Neural progenitor cell (in vitro differentiated cells): ENCODE measurements at regions not wholly inside any gene's neighbourhood (a gene's known extent, or its start where the extent isn't known, plus 50 kb on each side); places are given as distances from the start of the nearest gene placed in this dataset.

ENCODE experiments used
- DNase-seq: peaks from one replicate; pipeline ENCODE4 v3.0.0-alpha.2; 2016; ENCODE audit warnings: low spot score
- H2AFZ ChIP-seq: fragments of 200-600 bp; sonication (generic); replicated peaks from 2 replicates; pipeline ENCODE4 v1.6.1; 2016; ENCODE audit warnings: antibody characterized with exemption
- H3F3A ChIP-seq: fragments of 200-600 bp; sonication (generic); 2 replicates; pipeline ENCODE4 v1.6.1; 2016; ENCODE audit warnings: antibody characterized with exemption, low read depth
- H3K27ac ChIP-seq: fragments of 200-600 bp; sonication (generic); 2 replicates; pipeline ENCODE4 v1.5.1; 2016; ENCODE audit warnings: mild to moderate bottlenecking
- H3K27me3 ChIP-seq: fragments of 200-600 bp; sonication (generic); 2 replicates; pipeline ENCODE4 v1.6.1; 2016; ENCODE audit warnings: mild to moderate bottlenecking, moderate library complexity
- H3K36me3 ChIP-seq: fragments of 200-600 bp; sonication (generic); 2 replicates; pipeline ENCODE4 v1.5.1; 2016
- H3K4me1 ChIP-seq: fragments of 200-600 bp; sonication (generic); 2 replicates; pipeline ENCODE4 v1.6.1; 2016; ENCODE audit warnings: mixed run types
- H3K4me2 ChIP-seq: fragments of 200-600 bp; sonication (generic); 2 replicates; pipeline ENCODE4 v1.6.1; 2016
- H3K4me3 ChIP-seq: fragments of 200-600 bp; sonication (generic); 2 replicates; pipeline ENCODE4 v1.5.1; 2016
- H3K79me2 ChIP-seq: fragments of 200-600 bp; sonication (generic); 2 replicates; pipeline ENCODE4 v1.6.1; 2016; ENCODE audit warnings: low read depth
- H3K9ac ChIP-seq: fragments of 200-600 bp; sonication (generic); 2 replicates; pipeline ENCODE4 v1.6.1; 2016
- H3K9me3 ChIP-seq: fragments of 200-600 bp; sonication (generic); 2 replicates; pipeline ENCODE4 v1.5.1; 2016; ENCODE audit warnings: low read depth
- H4K20me1 ChIP-seq: fragments of 200-600 bp; sonication (generic); 2 replicates; pipeline ENCODE4 v1.6.1; 2016; ENCODE audit warnings: low read depth
- H3K27ac Mint-ChIP-seq: 3 replicates; pipeline ENCODE4 v1.8.0; 2021; ENCODE audit warnings: mixed read lengths
- H3K27me3 Mint-ChIP-seq: 2 replicates; pipeline ENCODE4 v1.8.0; 2022; ENCODE audit warnings: low read depth, mild to moderate bottlenecking, inconsistent platforms, moderate library complexity, mixed read lengths; ENCODE audit not compliant: insufficient read depth
- H3K36me3 Mint-ChIP-seq: 3 replicates; pipeline ENCODE4 v1.8.0; 2021; ENCODE audit warnings: mixed read lengths
- H3K4me1 Mint-ChIP-seq: 3 replicates; pipeline ENCODE4 v1.8.0; 2021; ENCODE audit warnings: mixed read lengths
- H3K4me3 Mint-ChIP-seq: 3 replicates; pipeline ENCODE4 v1.8.0; 2021; ENCODE audit warnings: mild to moderate bottlenecking, moderate library complexity, mixed read lengths
- H3K9me3 Mint-ChIP-seq: 3 replicates; pipeline ENCODE4 v1.8.0; 2020; ENCODE audit warnings: mixed read lengths
- EZH2 ChIP-seq: fragments of 200-600 bp; sonication (generic); IDR thresholded peaks from 2 replicates; pipeline ENCODE4 v1.6.1; 2017; ENCODE audit warnings: antibody characterized with exemption, mild to moderate bottlenecking, moderate library complexity
- EZH2phosphoT487 ChIP-seq: fragments of 200-600 bp; sonication (generic); IDR thresholded peaks from 2 replicates; pipeline ENCODE4 v1.6.1; 2017; ENCODE audit warnings: antibody characterized with exemption
- TF ChIP-seq, protein P1 (sequence below): fragments of 200-600 bp; sonication (generic); IDR thresholded peaks from 2 replicates; pipeline ENCODE4 v1.5.1; 2017; ENCODE audit warnings: antibody characterized with exemption, mild to moderate bottlenecking

DNA sequence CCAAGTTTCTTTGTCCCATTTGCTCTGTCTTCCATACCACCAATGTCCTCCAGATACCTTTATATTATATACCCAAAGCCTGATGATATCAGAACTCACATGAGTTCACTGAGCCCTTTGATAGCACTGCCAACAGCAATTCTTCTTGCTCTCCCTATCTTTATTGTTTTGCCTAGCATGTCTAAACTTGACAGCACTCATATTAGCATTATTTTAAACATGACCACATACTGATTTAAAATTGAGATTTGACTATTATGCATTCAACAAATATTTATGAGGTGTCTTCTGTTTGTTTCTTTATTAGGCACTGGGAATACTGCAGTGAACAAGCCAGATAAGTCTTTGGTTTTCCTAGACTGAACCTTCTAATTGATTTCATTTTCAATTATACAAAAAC, 587.3 kb upstream of the GCFC2 start:
- no peak for DNase-seq
- no peaks in the 10 kb centered on the region for H3K4me1 Mint-ChIP-seq
- no peaks in the 10 kb centered on the region for H3K36me3 Mint-ChIP-seq
- Histone ChIP-seq H2AFZ (no peak overlapping the region), H3K9me3 (no peaks in the 10 kb centered on the region), H3K27ac (no peak overlapping the region), H3K27me3 (no peaks in the 10 kb centered on the region), H3K4me1 (no peaks in the 10 kb centered on the region), H3K4me3 (no peak overlapping the region), H4K20me1 (no peaks in the 10 kb centered on the region), H3K79me2 (no peaks in the 10 kb centered on the region), H3F3A (no peaks in the 10 kb centered on the region), H3K36me3 (no peaks in the 10 kb centered on the region), H3K9ac (no peak overlapping the region), H3K4me2 (no peak overlapping the region)
- H3K27me3 Mint-ChIP-seq = no peaks in the 10 kb centered on the region
- H3K27ac Mint-ChIP-seq = no peak overlapping the region
- no peak overlapping the region for H3K4me3 Mint-ChIP-seq
- TF ChIP-seq EZH2phosphoT487 = no peak
- TF ChIP-seq, protein P1, sequence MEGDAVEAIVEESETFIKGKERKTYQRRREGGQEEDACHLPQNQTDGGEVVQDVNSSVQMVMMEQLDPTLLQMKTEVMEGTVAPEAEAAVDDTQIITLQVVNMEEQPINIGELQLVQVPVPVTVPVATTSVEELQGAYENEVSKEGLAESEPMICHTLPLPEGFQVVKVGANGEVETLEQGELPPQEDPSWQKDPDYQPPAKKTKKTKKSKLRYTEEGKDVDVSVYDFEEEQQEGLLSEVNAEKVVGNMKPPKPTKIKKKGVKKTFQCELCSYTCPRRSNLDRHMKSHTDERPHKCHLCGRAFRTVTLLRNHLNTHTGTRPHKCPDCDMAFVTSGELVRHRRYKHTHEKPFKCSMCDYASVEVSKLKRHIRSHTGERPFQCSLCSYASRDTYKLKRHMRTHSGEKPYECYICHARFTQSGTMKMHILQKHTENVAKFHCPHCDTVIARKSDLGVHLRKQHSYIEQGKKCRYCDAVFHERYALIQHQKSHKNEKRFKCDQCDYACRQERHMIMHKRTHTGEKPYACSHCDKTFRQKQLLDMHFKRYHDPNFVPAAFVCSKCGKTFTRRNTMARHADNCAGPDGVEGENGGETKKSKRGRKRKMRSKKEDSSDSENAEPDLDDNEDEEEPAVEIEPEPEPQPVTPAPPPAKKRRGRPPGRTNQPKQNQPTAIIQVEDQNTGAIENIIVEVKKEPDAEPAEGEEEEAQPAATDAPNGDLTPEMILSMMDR = no peak
- no peak for TF ChIP-seq EZH2
- no peaks in the 10 kb centered on the region for H3K9me3 Mint-ChIP-seq

DNA sequence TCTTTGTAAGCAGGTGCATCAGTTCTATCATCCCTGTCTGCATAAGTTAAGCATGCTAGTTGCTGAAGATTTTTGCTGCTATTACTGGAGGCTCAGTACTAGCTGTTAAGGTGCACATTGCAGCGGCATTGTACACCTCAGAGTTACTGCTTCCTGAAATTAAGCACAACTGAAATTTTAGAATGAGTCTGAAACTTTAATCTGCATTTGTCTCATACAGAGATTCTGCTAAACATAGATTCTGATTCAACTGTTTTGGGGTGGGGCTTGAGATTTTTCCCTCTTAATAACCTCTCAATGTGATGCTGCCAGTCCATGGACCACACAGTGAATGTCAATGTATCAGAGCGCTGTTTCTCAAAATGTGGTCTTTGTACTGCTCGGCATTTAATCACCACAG, 585.7 kb upstream of the GCFC2 start:
- Mint-ChIP-seq H3K4me3 (no peak overlapping the region), H3K4me1 (no peaks in the 10 kb centered on the region), H3K27me3 (no peaks in the 10 kb centered on the region), H3K36me3 (no peaks in the 10 kb centered on the region), H3K27ac (no peak overlapping the region), H3K9me3 (no peaks in the 10 kb centered on the region)
- H3K4me1 ChIP-seq = no peaks in the 10 kb centered on the region
- H3K9ac ChIP-seq = no peak overlapping the region
- no peak overlapping the region for H3K4me3 ChIP-seq
- H3K27me3 ChIP-seq = no peaks in the 10 kb centered on the region
- no peak overlapping the region for H3K4me2 ChIP-seq
- H3K36me3 ChIP-seq = no peaks in the 10 kb centered on the region
- no peaks in the 10 kb centered on the region for H3K9me3 ChIP-seq
- H4K20me1 ChIP-seq = no peaks in the 10 kb centered on the region
- no peak overlapping the region for H3K27ac ChIP-seq
- H2AFZ ChIP-seq = no peak overlapping the region
- TF ChIP-seq EZH2phosphoT487 = no peak
- TF ChIP-seq EZH2 = no peak
- H3K79me2 ChIP-seq = no peaks in the 10 kb centered on the region
- DNase-seq = no peak
- no peaks in the 10 kb centered on the region for H3F3A ChIP-seq

DNA sequence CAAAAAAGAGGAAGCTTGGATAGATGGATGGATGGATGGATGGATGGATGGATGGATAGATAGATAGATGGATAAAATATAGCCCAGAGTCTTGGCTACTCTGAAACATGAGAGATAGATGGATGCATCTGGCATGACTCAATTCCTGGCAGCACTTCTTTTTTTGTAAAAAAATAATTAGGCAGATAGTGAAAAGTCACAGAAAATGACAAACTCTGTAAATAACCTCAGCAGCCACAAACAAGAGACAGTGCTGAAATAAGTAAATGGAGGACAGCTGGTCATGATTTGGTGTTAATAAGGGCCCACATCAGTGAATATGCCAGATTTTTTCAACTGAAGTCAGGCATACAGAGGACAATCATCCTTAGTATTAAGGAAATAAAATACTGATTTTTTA, 585.0 kb upstream of the GCFC2 start:
- no peak overlapping the region for H3K4me2 ChIP-seq
- TF ChIP-seq, protein P1 = no peak
- TF ChIP-seq EZH2 (no peak), EZH2phosphoT487 (no peak)
- H3K27ac ChIP-seq = no peak overlapping the region
- no peak overlapping the region for H3K9ac ChIP-seq
- H3K36me3 Mint-ChIP-seq = no peaks in the 10 kb centered on the region
- H3K27me3 Mint-ChIP-seq = no peaks in the 10 kb centered on the region
- no peak overlapping the region for H3K4me3 Mint-ChIP-seq
- H3K27ac Mint-ChIP-seq = no peak overlapping the region
- no peaks in the 10 kb centered on the region for H3K27me3 ChIP-seq
- no peaks in the 10 kb centered on the region for H3K4me1 Mint-ChIP-seq
- H3K9me3 Mint-ChIP-seq = no peaks in the 10 kb centered on the region
- no peaks in the 10 kb centered on the region for H3K9me3 ChIP-seq
- no peaks in the 10 kb centered on the region for H3F3A ChIP-seq
- no peak overlapping the region for H3K4me3 ChIP-seq
- H2AFZ ChIP-seq = no peak overlapping the region
- H3K79me2 ChIP-seq = no peaks in the 10 kb centered on the region
- DNase-seq = no peak
- no peaks in the 10 kb centered on the region for H4K20me1 ChIP-seq
- no peaks in the 10 kb centered on the region for H3K4me1 ChIP-seq
- H3K36me3 ChIP-seq = no peaks in the 10 kb centered on the region

DNA sequence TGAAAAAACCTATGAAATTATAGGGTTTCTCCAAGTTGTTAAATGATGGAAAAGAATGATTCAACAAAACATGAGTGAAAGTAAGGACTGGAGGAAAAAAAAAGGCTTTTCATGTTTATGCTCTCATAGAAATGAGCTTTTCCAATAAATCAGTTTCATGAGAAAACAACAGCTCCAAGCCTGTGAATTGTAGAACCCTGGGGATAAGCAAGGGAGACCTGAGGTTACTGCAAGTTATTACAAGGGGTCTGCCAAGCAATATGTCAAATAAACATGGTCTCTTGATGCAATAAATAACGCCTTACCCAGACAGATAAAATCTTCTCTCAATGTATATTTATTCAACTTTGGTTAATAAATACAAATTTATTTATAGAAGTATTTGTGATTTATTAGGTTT, 577.9 kb upstream of the GCFC2 start:
- Mint-ChIP-seq H3K4me1 (peaks cover 4% of the 10 kb centered on the region), H3K9me3 (no peaks in the 10 kb centered on the region), H3K27ac (no peak overlapping the region), H3K4me3 (no peak overlapping the region), H3K36me3 (no peaks in the 10 kb centered on the region), H3K27me3 (peaks cover 3% of the 10 kb centered on the region)
- H3K36me3 ChIP-seq = no peaks in the 10 kb centered on the region
- H2AFZ ChIP-seq = peak overlapping the region; percentile 80
- H4K20me1 ChIP-seq = no peaks in the 10 kb centered on the region
- no peaks in the 10 kb centered on the region for H3K4me1 ChIP-seq
- H3K9ac ChIP-seq = no peak overlapping the region
- no peak overlapping the region for H3K27ac ChIP-seq
- no peak for DNase-seq
- H3K27me3 ChIP-seq = no peaks in the 10 kb centered on the region
- no peak overlapping the region for H3K4me3 ChIP-seq
- H3F3A ChIP-seq = no peaks in the 10 kb centered on the region
- no peak overlapping the region for H3K4me2 ChIP-seq
- no peaks in the 10 kb centered on the region for H3K79me2 ChIP-seq
- no peaks in the 10 kb centered on the region for H3K9me3 ChIP-seq
- TF ChIP-seq EZH2phosphoT487 = no peak
- TF ChIP-seq, protein P1 = no peak
